ENCODE measurements at regions not wholly inside any gene's neighbourhood (a gene's known extent, or its start where the extent isn't known, plus 50 kb on each side); places are given as distances from the start of the nearest gene placed in this dataset.

DNA sequence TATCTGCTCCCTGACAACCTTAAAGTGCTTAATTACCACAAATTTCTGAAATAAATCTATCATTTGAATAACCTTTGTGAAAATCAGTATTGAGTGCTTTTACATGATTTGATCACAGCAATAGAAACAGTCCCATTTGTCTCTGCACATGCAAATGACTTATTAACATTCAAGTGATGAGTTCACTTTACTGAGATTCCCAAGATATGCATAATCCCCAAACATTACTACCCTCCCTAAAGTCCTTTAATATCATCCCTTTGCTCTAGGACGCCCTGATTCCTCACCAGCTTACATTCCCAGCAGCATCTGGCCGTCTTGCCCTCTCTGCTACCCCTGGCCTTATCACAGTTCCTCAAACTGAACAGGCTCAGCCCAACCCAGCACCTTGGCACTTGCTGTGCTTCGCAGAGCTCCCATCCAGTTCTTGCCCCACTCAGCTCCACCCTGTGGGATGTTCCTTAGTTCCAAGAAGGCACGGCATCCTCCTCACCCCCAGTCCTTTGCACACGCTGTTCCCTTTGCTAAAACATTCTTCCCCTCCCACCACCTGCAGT, 347.5 kb downstream of the PREX1 start:
- WGBS (ENCODE audit: extremely low coverage, insufficient coverage, insufficient read length): no CpG with 5 or more reads among the region's 5 CpGs
- no peaks in the 10 kb centered on the region for H3K79me2 ChIP-seq (ENCODE audit: control insufficient read depth, insufficient read depth, low read length, poor library complexity)
- no peak for DNase-seq
- no peak overlapping the region for H3K14ac ChIP-seq (ENCODE audit: low read length)
- peaks cover 3% of the 10 kb centered on the region for H3K9me3 ChIP-seq (ENCODE audit: insufficient read depth, low read depth, low read length)
- no peak overlapping the region for H4K8ac ChIP-seq (ENCODE audit: low read depth, low read length)
- H3K4me1 ChIP-seq (ENCODE audit: control insufficient read depth in 1 of 2, insufficient read depth in 2 of 2, low read length in 2 of 2): no peaks in the 10 kb centered on the region
- no peaks in the 10 kb centered on the region for H3K27me3 ChIP-seq (ENCODE audit: insufficient read depth, low read length)
- H2BK5ac ChIP-seq (ENCODE audit: low read depth, low read length, poor library complexity): no peak overlapping the region
- no peak overlapping the region for H2BK120ac ChIP-seq (ENCODE audit: insufficient read depth, low read length, poor library complexity)
- no peaks in the 10 kb centered on the region for H3K79me1 ChIP-seq (ENCODE audit: low read length)
- H3K9ac ChIP-seq (ENCODE audit: low read length): no peak overlapping the region
- H4K91ac ChIP-seq (ENCODE audit: low read depth, low read length): no peak overlapping the region
- H3K36me3 ChIP-seq (ENCODE audit: control insufficient read depth in 1 of 2, insufficient read depth in 2 of 2, low read length in 2 of 2): no peaks in the 10 kb centered on the region
- no peak overlapping the region for H4K12ac ChIP-seq (ENCODE audit: low read depth, low read length)
- H3K4me2 ChIP-seq (ENCODE audit: low read length): no peak overlapping the region
- no peak overlapping the region for H3K4ac ChIP-seq (ENCODE audit: low read depth, low read length)
- H2AFZ ChIP-seq (ENCODE audit: insufficient read depth, low read length, poor library complexity): no peak overlapping the region
- no peak overlapping the region for H2BK12ac ChIP-seq (ENCODE audit: low read length)
- H2AK5ac ChIP-seq (ENCODE audit: low read length): no peak overlapping the region
- H3K23ac ChIP-seq (ENCODE audit: low read length): no peak overlapping the region
- H3K27ac ChIP-seq (ENCODE audit: low read depth, low read length): no peak overlapping the region
- H3K4me3 ChIP-seq (ENCODE audit: low read depth, low read length): no peak overlapping the region
- H3K18ac ChIP-seq (ENCODE audit: low read length): no peak overlapping the region

DNA sequence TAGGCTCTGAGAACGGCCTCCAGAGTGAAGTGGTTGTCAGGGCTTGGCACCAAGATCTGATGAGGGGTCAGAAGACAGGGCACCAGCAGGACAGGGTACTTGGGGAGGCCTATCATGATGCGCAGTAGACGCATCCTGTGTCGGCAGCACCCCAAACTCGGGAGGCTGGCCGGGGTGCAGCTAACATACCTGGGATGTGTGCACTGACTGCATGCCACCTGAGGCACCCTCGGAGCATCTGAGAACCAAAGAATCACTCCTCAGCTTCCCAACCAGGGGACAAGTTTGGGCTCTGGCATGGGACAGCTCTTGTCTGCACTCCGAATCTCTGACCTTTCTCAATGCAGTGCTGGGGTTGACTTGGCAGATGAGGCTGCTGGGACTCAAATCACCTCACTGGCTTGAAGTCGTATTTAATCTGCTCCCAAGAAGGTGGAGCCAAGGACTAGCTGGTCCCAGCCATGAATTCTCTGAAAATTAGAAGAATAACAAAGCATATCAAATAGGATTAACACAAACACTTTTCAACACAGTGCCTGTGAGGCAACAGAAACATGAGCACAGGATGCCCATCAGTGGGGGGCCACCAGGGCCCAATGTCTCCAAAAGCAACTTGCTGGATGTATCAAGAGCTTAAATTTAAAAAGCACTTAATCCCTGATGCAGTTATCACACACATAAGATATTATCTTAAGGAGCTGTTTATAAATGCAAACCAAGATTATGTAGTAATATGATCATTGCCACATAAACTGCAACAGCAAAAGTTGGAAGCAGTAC, 348.8 kb downstream of the PREX1 start:
- Histone ChIP-seq H4K8ac (ENCODE audit: low read depth, low read length) (no peak overlapping the region), H3K9ac (ENCODE audit: low read length) (no peak overlapping the region), H3K4me1 (ENCODE audit: control insufficient read depth in 1 of 2, insufficient read depth in 2 of 2, low read length in 2 of 2) (no peaks in the 10 kb centered on the region), H2BK120ac (ENCODE audit: insufficient read depth, low read length, poor library complexity) (no peak overlapping the region), H3K23ac (ENCODE audit: low read length) (no peak overlapping the region), H2BK5ac (ENCODE audit: low read depth, low read length, poor library complexity) (no peak overlapping the region), H2AFZ (ENCODE audit: insufficient read depth, low read length, poor library complexity) (no peak overlapping the region), H3K18ac (ENCODE audit: low read length) (no peak overlapping the region), H3K14ac (ENCODE audit: low read length) (no peak overlapping the region), H3K9me3 (ENCODE audit: insufficient read depth, low read depth, low read length) (peaks cover 3% of the 10 kb centered on the region), H2BK12ac (ENCODE audit: low read length) (no peak overlapping the region), H2AK5ac (ENCODE audit: low read length) (no peak overlapping the region), H3K36me3 (ENCODE audit: control insufficient read depth in 1 of 2, insufficient read depth in 2 of 2, low read length in 2 of 2) (no peaks in the 10 kb centered on the region), H3K4me2 (ENCODE audit: low read length) (no peak overlapping the region), H4K12ac (ENCODE audit: low read depth, low read length) (no peak overlapping the region), H3K4me3 (ENCODE audit: low read depth, low read length) (peak overlapping the region; percentile 36), H3K27ac (ENCODE audit: low read depth, low read length) (no peak overlapping the region), H3K79me1 (ENCODE audit: low read length) (no peaks in the 10 kb centered on the region), H3K27me3 (ENCODE audit: insufficient read depth, low read length) (no peaks in the 10 kb centered on the region), H3K79me2 (ENCODE audit: control insufficient read depth, insufficient read depth, low read length, poor library complexity) (no peaks in the 10 kb centered on the region), H4K91ac (ENCODE audit: low read depth, low read length) (no peak overlapping the region), H3K4ac (ENCODE audit: low read depth, low read length) (no peak overlapping the region)
- no CpG with 5 or more reads among the region's 9 CpGs for WGBS (ENCODE audit: extremely low coverage, insufficient coverage, insufficient read length)
- no peak for DNase-seq

DNA sequence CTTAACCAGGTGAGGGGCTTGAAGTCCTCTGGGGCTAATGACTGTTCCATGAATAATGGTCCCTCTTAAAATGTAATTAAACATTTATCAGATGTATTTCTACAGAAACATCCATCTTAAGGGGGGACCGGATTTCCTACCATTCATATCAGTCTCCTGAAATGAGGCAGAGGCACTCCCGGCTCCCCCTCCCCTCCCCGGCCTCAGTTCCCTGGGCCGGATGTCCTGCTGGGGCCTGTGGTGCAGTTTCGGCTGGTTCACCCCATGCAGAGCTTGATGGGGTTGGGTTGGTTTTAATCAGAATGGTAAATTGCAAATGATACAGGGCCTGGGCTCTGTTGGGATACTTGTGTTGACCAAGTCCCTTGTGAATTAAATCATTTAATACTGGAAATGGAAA, 349.4 kb downstream of the PREX1 start:
- DNase-seq: no peak
- Histone ChIP-seq H3K4me2 (ENCODE audit: low read length) (no peak overlapping the region), H3K79me1 (ENCODE audit: low read length) (no peaks in the 10 kb centered on the region), H2AFZ (ENCODE audit: insufficient read depth, low read length, poor library complexity) (no peak overlapping the region), H3K9ac (ENCODE audit: low read length) (no peak overlapping the region), H2BK120ac (ENCODE audit: insufficient read depth, low read length, poor library complexity) (no peak overlapping the region), H3K27me3 (ENCODE audit: insufficient read depth, low read length) (no peaks in the 10 kb centered on the region), H4K91ac (ENCODE audit: low read depth, low read length) (no peak overlapping the region), H3K9me3 (ENCODE audit: insufficient read depth, low read depth, low read length) (peaks cover 3% of the 10 kb centered on the region), H3K79me2 (ENCODE audit: control insufficient read depth, insufficient read depth, low read length, poor library complexity) (no peaks in the 10 kb centered on the region), H4K12ac (ENCODE audit: low read depth, low read length) (no peak overlapping the region), H3K4me3 (ENCODE audit: low read depth, low read length) (no peak overlapping the region), H3K14ac (ENCODE audit: low read length) (no peak overlapping the region), H3K18ac (ENCODE audit: low read length) (no peak overlapping the region), H2AK5ac (ENCODE audit: low read length) (no peak overlapping the region), H3K4ac (ENCODE audit: low read depth, low read length) (no peak overlapping the region), H4K8ac (ENCODE audit: low read depth, low read length) (no peak overlapping the region), H3K23ac (ENCODE audit: low read length) (no peak overlapping the region), H2BK5ac (ENCODE audit: low read depth, low read length, poor library complexity) (no peak overlapping the region), H3K27ac (ENCODE audit: low read depth, low read length) (no peak overlapping the region), H2BK12ac (ENCODE audit: low read length) (no peak overlapping the region), H3K4me1 (ENCODE audit: control insufficient read depth in 1 of 2, insufficient read depth in 2 of 2, low read length in 2 of 2) (no peaks in the 10 kb centered on the region), H3K36me3 (ENCODE audit: control insufficient read depth in 1 of 2, insufficient read depth in 2 of 2, low read length in 2 of 2) (no peaks in the 10 kb centered on the region)
- WGBS (ENCODE audit: extremely low coverage, insufficient coverage, insufficient read length): no CpG with 5 or more reads among the region's 5 CpGs

DNA sequence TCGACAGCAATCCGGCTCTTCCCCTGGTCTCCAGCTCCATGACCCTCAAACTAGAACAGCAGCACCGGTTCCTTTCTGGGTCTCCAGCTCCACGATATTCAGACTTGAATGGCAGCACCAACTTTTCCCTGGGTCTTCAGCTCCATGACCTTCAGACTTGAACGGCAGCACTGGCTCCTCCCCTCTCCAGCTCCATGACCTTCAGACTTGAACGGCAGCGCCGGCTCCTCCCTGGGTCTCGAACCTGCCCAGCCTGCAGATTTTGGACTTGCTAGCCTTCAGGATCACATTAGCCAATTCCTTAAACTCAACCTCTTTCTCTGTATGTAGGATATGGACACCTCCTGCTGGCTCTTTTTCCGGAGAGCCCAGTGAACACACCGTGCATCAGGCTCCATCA, 350.9 kb downstream of the PREX1 start:
- WGBS (ENCODE audit: extremely low coverage, insufficient coverage, insufficient read length): no CpG with 5 or more reads among the region's 11 CpGs
- Histone ChIP-seq H3K18ac (ENCODE audit: low read length) (no peak overlapping the region), H3K36me3 (ENCODE audit: control insufficient read depth in 1 of 2, insufficient read depth in 2 of 2, low read length in 2 of 2) (no peaks in the 10 kb centered on the region), H3K79me2 (ENCODE audit: control insufficient read depth, insufficient read depth, low read length, poor library complexity) (no peaks in the 10 kb centered on the region), H3K9ac (ENCODE audit: low read length) (no peak overlapping the region), H3K14ac (ENCODE audit: low read length) (no peak overlapping the region), H3K23ac (ENCODE audit: low read length) (no peak overlapping the region), H3K9me3 (ENCODE audit: insufficient read depth, low read depth, low read length) (peaks cover 6% of the 10 kb centered on the region), H2BK5ac (ENCODE audit: low read depth, low read length, poor library complexity) (no peak overlapping the region), H4K12ac (ENCODE audit: low read depth, low read length) (no peak overlapping the region), H2BK12ac (ENCODE audit: low read length) (no peak overlapping the region), H3K4ac (ENCODE audit: low read depth, low read length) (no peak overlapping the region), H3K4me2 (ENCODE audit: low read length) (no peak overlapping the region), H4K8ac (ENCODE audit: low read depth, low read length) (no peak overlapping the region), H3K79me1 (ENCODE audit: low read length) (no peaks in the 10 kb centered on the region), H3K4me3 (ENCODE audit: low read depth, low read length) (no peak overlapping the region), H4K91ac (ENCODE audit: low read depth, low read length) (no peak overlapping the region), H2AK5ac (ENCODE audit: low read length) (no peak overlapping the region), H3K27me3 (ENCODE audit: insufficient read depth, low read length) (no peaks in the 10 kb centered on the region), H2AFZ (ENCODE audit: insufficient read depth, low read length, poor library complexity) (no peak overlapping the region), H3K4me1 (ENCODE audit: control insufficient read depth in 1 of 2, insufficient read depth in 2 of 2, low read length in 2 of 2) (no peaks in the 10 kb centered on the region), H3K27ac (ENCODE audit: low read depth, low read length) (no peak overlapping the region), H2BK120ac (ENCODE audit: insufficient read depth, low read length, poor library complexity) (no peak overlapping the region)
- no peak for DNase-seq
